AG09319 (cell line): ENCODE measurements at regions not wholly inside any gene's neighbourhood (a gene's known extent, or its start where the extent isn't known, plus 50 kb on each side); places are given as distances from the start of the nearest gene placed in this dataset.

Experiments used
- DNase-seq: peaks from one replicate; pipeline ENCODE4 v3.0.0-alpha.2; 2010; ENCODE audit warnings: low read depth; ENCODE audit errors: extremely low read depth
- TF ChIP-seq, protein P1 (sequence below): IDR thresholded peaks from 2 replicates; pipeline ENCODE4 v1.5.1; 2011; ENCODE audit warnings: low read depth, mild to moderate bottlenecking, inconsistent platforms, low read length, moderate library complexity

DNA sequence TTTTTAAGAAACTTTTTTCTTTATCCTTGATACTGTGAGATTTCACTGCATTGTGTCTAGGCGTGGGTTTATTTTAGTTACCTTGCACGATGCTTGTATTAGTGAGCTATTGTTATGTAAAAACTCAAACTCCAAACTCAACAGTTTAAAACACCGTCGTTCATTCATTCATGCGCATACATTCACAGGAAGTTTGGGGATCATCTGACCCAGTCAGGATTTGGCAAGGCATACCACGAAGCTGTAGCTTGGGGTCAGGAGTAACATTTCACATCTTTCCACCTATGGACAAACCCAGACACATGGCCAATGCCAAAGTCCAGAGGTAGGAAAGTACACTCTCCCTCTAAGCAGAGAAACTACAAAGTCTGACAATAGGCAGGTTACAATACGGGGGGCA lies 324.6 kb upstream of the CHRM3 start:
- no peak for DNase-seq
- TF ChIP-seq, protein P1, sequence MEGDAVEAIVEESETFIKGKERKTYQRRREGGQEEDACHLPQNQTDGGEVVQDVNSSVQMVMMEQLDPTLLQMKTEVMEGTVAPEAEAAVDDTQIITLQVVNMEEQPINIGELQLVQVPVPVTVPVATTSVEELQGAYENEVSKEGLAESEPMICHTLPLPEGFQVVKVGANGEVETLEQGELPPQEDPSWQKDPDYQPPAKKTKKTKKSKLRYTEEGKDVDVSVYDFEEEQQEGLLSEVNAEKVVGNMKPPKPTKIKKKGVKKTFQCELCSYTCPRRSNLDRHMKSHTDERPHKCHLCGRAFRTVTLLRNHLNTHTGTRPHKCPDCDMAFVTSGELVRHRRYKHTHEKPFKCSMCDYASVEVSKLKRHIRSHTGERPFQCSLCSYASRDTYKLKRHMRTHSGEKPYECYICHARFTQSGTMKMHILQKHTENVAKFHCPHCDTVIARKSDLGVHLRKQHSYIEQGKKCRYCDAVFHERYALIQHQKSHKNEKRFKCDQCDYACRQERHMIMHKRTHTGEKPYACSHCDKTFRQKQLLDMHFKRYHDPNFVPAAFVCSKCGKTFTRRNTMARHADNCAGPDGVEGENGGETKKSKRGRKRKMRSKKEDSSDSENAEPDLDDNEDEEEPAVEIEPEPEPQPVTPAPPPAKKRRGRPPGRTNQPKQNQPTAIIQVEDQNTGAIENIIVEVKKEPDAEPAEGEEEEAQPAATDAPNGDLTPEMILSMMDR: no peak

DNA sequence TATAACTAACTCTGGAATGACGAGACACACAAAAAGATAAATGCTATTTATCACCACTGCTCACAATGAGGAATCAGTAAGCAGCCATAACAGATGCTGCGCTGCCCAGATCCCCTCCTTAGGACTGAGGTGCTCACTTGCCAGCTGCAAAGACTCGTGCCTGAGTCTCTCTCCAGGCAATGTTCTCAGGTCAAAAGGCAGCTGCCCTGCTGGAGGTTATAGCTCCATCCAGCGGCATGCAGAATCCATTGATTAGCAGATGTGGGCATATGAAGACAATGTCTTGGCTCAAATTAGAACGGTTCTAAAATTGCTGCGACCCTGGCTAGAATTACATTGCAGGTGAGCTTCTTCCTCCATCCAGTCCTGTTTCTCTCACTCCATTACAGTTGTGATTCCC lies 328.2 kb upstream of the CHRM3 start:
- TF ChIP-seq, protein P1: no peak
- DNase-seq: no peak

DNA sequence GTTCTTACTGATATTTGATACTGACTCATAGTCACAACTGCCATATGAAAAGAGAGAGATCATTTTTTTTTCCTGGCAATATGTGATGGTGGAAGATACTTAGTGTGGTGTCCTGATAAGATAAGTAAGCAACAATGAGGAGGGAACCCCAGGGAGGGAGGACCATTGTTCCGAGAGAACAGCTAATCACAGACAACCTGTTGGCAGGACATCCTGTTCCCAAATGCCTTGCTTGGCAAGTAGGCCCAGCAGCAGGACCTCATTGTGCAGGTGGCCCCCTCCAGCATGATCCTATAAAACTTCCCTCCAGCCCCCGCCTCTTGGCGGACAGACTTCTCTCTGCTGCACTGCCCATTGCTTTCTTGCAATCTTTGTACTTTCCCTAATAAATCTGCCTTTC lies 329.4 kb upstream of the CHRM3 start:
- TF ChIP-seq, protein P1: no peak
- no peak for DNase-seq

DNA sequence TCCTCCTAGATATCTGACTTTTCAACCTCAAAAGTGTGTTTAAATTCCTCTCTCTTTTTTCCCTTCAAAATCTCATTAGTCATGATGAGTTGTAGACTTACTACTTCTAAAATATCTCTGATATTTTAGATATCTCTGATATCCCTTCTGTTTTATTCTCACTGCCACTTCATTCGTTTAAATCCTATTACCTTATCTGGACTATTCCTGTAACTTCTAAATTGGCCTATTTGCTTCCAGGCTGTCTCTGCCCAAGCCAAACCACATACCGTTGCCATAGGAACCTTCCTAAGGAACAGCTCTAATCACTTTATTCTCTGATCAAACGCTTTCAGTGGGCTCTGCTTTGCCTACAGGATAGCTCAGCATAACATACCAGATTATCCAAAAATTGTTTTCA lies 333.1 kb upstream of the CHRM3 start:
- no peak for DNase-seq
- TF ChIP-seq, protein P1: no peak

DNA sequence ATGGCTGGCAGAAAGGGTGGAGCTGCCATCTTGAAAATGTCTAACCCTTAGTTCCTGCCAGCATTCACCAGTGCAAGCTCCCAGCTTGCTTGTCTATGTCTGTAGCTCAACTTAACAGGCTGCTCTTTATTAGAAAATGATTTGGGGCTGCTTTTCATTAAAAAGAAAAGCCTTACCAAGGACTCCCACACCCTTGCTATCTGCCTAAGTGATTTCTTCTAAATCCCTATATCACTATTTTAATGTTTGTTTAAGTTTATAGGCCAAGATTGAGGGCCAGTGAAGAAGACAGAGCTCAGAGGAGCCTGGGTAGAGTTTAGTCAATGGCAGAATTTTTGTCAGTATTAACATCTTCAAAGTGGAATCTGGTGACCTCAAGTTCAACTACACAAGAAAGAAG lies 336.8 kb upstream of the CHRM3 start:
- no peak for DNase-seq
- TF ChIP-seq, protein P1: no peak

DNA sequence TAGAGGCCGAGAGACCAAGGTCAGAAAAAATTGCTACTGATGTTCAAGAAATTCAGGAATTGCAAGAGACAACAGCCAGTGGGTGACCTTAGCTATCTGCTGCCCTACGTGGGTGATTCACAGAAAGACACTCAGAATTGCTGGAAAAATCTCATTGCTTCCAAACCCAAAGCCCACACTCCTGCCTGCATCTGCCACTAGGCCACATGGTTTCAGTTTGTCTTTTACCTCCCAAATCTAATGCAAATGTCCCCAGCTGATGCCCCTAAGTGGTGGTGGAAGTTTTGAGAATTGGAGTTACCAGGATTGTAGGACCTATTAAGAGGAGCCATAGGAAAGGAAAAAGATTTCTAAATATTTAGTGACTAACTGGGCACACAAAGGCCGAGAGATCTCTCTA lies 341.5 kb upstream of the CHRM3 start:
- TF ChIP-seq, protein P1: no peak
- no peak for DNase-seq

DNA sequence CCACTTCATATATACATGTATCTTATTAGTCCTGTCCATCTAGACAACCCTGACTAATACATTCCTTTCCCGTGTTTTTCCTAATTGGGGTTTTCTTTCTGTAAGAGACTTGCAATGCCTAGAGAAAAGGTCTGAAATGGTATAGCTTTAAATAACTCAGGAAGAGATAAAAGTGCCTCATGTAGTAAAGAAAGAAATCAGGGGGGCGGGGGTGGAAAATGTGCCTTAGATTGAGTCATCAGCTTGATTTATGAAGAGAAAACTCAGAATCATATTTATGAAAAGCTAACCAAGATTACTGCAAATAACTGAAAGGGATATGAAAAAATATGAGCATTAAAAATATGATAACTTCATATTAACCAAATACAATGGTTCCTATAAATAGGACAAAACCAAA lies 345.8 kb upstream of the CHRM3 start:
- TF ChIP-seq, protein P1: no peak
- no peak for DNase-seq
